BLaER1 treated with 17β-estradiol and CSF1 and Interleukin-3, amounts not matched to agents 10 nM and 100 nM (cell line): ENCODE measurements at regions not wholly inside any gene's neighbourhood (a gene's known extent, or its start where the extent isn't known, plus 50 kb on each side); places are given as distances from the start of the nearest gene placed in this dataset.

ENCODE experiments used
- H3K27ac ChIP-seq, 11 experiments: shearing (Covaris generic); formaldehyde crosslinking; 2 replicates each; pipeline ENCODE4 v1.8.1; 2022
- H3K27me3 ChIP-seq, 11 experiments: shearing (Covaris generic); formaldehyde crosslinking; 2 replicates each; pipeline ENCODE4 v1.8.1; 2022
- H3K36me3 ChIP-seq, 11 experiments: shearing (Covaris generic); formaldehyde crosslinking; 2 replicates each; pipeline ENCODE4 v1.8.1; 2022
- H3K4me1 ChIP-seq, 10 experiments: shearing (Covaris generic); formaldehyde crosslinking; 2 replicates each; pipeline ENCODE4 v1.8.1; 2022
- H3K4me2 ChIP-seq, 11 experiments: shearing (Covaris generic); formaldehyde crosslinking; 2 replicates each; pipeline ENCODE4 v1.8.1; 2022
- H3K4me3 ChIP-seq, 10 experiments: shearing (Covaris generic); formaldehyde crosslinking; 2 replicates each; pipeline ENCODE4 v1.8.1; 2022
- H3K9ac ChIP-seq, 11 experiments: shearing (Covaris generic); formaldehyde crosslinking; 2 replicates each; pipeline ENCODE4 v1.8.1; 2022
- H3K9me3 ChIP-seq, 11 experiments: shearing (Covaris generic); formaldehyde crosslinking; replicated peaks in 1 of 11; 2 replicates each; pipeline ENCODE4 v1.8.1; 2022
- H4K20me1 ChIP-seq, 11 experiments: shearing (Covaris generic); formaldehyde crosslinking; 2 replicates each; pipeline ENCODE4 v1.8.1; 2022
- Cebpa-rat ChIP-seq, 11 experiments: shearing (Covaris generic); IDR thresholded peaks; 2 replicates each; pipeline ENCODE4 v1.8.1; 2022

DNA sequence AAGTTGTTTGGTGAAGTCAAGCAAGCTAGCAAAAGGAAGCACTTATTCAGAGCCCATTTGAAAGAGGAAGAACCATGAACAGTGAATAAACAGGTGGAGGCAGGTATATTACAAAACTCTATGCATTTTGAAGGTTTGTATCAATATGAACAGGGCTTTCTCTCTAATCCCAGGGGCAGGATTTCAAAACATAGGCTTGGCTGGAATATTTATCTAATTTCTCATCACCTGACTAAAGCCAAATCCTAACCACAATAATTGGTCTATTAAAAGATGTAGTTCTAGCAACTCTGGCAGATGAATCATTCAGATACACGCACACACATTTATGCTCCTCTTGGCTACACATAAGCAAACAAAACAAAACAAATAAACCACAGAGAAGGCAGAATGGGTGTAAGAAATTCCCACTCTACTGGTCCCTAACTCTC, 554.4 kb downstream of the INHBA start:
- Histone ChIP-seq H3K36me3 (no peaks in the 10 kb centered on the region), H3K9ac (no peak overlapping the region), H3K4me3 (no peak overlapping the region), H3K4me2 (no peak overlapping the region), H4K20me1 (no peaks in the 10 kb centered on the region), H3K4me1 (no peaks in the 10 kb centered on the region), H3K9me3 (no peaks in the 10 kb centered on the region), H3K27me3 (no peaks in the 10 kb centered on the region), H3K27ac (no peak overlapping the region)
- TF ChIP-seq Cebpa-rat (IDR thresholded peaks at IDR 0.05) = no peak

DNA sequence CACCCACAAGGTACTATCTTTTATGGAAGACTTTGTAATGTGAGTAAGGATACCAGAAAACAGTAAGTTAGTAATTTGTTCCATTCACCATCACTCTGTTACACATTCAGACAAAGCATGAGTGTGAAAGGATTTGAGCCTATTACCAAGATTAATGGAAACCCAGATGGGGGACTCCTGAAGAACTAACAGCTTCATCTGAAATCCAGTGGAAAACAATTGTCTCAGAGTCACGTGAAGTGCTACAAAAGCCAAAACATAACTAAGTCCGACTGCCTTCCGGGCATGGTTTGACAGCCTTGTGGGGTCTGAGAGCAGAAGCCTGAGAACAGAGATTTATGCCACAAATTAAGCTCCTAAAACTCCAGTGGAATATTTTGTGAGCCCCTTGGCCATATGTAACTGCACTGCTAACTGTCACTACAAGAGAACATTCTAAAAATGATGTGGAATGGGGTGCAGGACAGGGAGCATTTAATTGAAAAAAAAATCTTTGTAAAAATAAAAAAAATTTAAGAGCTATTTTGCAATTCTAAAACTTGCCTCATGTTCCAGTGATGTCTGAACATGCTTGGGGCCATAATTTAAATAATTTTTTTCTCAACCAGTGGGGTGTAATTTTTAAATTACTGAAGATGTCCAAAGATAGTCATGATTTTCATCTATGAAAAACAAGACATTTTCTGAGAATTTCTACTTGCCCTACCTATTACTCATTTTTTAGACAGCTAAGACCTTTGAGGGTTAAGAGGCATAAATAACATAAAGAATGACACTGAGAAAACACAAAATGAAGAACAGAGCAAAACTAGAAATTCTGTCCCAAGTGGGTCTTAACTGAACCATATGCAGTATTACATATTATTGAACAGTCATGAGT, 555.0 kb downstream of the INHBA start:
- Histone ChIP-seq H4K20me1 (no peaks in the 10 kb centered on the region), H3K27ac (no peak overlapping the region), H3K4me1 (no peaks in the 10 kb centered on the region), H3K36me3 (no peaks in the 10 kb centered on the region), H3K4me3 (no peak overlapping the region), H3K9me3 (no peaks in the 10 kb centered on the region), H3K27me3 (no peaks in the 10 kb centered on the region), H3K9ac (no peak overlapping the region), H3K4me2 (no peak overlapping the region)
- TF ChIP-seq Cebpa-rat (IDR thresholded peaks at IDR 0.05) = no peak

DNA sequence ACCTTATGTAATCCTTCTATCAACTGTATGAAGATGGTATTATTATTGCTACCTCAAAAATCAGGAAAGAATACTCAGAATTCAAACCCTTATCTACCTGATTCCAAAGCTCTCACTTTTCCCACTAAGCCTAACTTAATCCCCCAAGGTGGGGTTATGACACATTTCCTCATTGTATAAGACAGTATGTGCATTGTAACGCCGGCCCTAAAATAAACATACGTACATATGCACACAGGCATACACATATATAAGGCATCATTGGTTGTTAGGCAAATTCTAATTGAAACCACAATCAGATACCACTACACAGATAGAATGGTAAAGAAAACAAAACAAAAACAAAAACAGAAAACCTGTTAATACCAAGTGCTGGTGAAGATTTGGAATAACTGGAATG, 556.5 kb downstream of the INHBA start:
- Histone ChIP-seq H3K4me1 (no peaks in the 10 kb centered on the region), H3K36me3 (no peaks in the 10 kb centered on the region), H3K4me2 (no peak overlapping the region), H3K9ac (no peak overlapping the region), H3K4me3 (no peak overlapping the region), H4K20me1 (no peaks in the 10 kb centered on the region), H3K27me3 (no peaks in the 10 kb centered on the region), H3K27ac (no peak overlapping the region), H3K9me3 (no peaks in the 10 kb centered on the region)
- TF ChIP-seq Cebpa-rat (IDR thresholded peaks at IDR 0.05) = no peak

DNA sequence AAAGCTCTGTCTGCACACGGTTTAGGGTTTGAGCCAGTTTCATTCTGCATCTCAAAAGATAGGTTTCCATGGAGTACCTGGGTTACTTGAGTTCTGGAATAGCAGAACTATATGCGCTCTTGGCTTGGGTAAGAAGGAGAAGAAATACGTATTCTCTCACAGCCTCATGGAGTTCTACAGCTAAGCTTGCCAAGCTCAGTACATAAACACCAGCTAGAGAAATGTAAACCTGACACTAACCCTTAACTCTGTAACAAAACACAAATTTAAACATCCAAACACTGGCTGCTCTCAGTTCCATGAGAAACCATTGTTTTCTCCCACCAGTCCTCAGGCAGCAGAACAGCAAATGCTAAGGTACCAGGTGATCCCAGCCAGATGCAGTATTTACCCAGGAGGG, 557.2 kb downstream of the INHBA start:
- H3K27me3 ChIP-seq = no peaks in the 10 kb centered on the region
- no peak overlapping the region for H3K9ac ChIP-seq
- H3K4me2 ChIP-seq = no peak overlapping the region
- no peaks in the 10 kb centered on the region for H3K4me1 ChIP-seq
- H3K36me3 ChIP-seq = no peaks in the 10 kb centered on the region
- H3K4me3 ChIP-seq = no peak overlapping the region
- no peak overlapping the region for H3K27ac ChIP-seq
- no peak for TF ChIP-seq Cebpa-rat (IDR thresholded peaks at IDR 0.05)
- H4K20me1 ChIP-seq = no peaks in the 10 kb centered on the region
- no peaks in the 10 kb centered on the region for H3K9me3 ChIP-seq

DNA sequence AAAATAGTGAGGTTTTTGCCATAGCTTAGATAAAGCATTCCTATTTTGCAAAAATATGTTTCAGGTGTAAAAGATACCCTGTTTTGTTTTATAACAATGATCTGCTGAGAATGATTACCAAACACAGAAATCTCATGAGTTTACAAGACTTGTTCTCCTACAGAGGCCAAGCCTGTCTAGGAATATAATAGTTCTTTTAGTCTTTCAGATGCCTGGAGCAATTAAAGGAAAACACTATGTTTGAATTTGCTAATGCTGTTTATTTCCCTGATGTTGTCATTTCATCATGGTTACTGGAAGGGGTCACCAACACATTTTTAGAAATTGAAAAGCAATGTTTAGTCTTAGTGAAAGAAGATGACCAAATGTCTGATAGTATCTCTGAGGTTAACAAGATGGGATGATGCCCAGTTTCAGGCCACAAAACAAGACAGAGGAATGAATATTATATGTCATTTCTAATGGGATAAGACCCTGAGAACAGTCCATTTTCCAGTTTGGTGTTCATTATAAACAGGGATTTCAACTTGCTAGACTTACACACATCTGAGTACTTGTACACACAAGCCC, 559.9 kb downstream of the INHBA start:
- Histone ChIP-seq H3K4me3 (no peak overlapping the region), H4K20me1 (no peaks in the 10 kb centered on the region), H3K9me3 (no peaks in the 10 kb centered on the region), H3K9ac (no peak overlapping the region), H3K27ac (no peak overlapping the region), H3K4me2 (no peak overlapping the region), H3K4me1 (no peaks in the 10 kb centered on the region), H3K36me3 (no peaks in the 10 kb centered on the region), H3K27me3 (no peaks in the 10 kb centered on the region)
- TF ChIP-seq Cebpa-rat (IDR thresholded peaks at IDR 0.05) = no peak

DNA sequence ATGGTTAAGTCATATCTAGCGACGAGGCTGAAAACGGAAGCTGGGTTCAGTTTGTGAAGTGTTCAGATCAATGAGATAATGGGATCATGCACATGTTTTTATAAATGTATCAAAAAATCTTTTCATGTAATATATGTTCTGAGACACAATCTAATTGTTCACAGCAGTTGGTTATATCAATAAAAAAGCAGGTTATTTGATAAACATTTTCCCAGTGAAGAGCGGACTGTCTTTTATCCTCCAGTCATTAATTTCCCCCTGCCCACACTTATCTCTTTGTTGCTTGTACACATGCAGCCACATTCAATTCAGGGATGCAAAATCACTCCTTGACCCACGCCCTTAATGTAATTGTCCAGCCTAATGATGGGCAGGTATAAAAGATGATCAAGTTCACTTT, 563.1 kb downstream of the INHBA start:
- Histone ChIP-seq H3K27me3 (no peaks in the 10 kb centered on the region), H3K4me3 (no peak overlapping the region), H3K9me3 (no peaks in the 10 kb centered on the region), H3K36me3 (no peaks in the 10 kb centered on the region), H3K9ac (no peak overlapping the region), H3K4me2 (no peak overlapping the region), H3K27ac (no peak overlapping the region), H4K20me1 (no peaks in the 10 kb centered on the region), H3K4me1 (no peaks in the 10 kb centered on the region)
- no peak for TF ChIP-seq Cebpa-rat (IDR thresholded peaks at IDR 0.05)

- H3K27ac ChIP-seq = no peak overlapping the region
- H3K4me2 ChIP-seq = no peak overlapping the region
- TF ChIP-seq Cebpa-rat (IDR thresholded peaks at IDR 0.05) = no peak
- H3K4me1 ChIP-seq = peaks cover 0 to 11% (median 0%) of the 10 kb centered on the region in 10 experiments; a peak in 4 of 20 replicates
- no peaks in the 10 kb centered on the region for H3K9me3 ChIP-seq
- no peak overlapping the region for H3K9ac ChIP-seq
- H3K4me3 ChIP-seq = no peak overlapping the region
- no peaks in the 10 kb centered on the region for H4K20me1 ChIP-seq
- H3K27me3 ChIP-seq = no peaks in the 10 kb centered on the region
- H3K36me3 ChIP-seq = no peaks in the 10 kb centered on the region
These were observed 566.3 kb downstream of the INHBA start for GRCh38 chr7:41136551-41136950.

DNA sequence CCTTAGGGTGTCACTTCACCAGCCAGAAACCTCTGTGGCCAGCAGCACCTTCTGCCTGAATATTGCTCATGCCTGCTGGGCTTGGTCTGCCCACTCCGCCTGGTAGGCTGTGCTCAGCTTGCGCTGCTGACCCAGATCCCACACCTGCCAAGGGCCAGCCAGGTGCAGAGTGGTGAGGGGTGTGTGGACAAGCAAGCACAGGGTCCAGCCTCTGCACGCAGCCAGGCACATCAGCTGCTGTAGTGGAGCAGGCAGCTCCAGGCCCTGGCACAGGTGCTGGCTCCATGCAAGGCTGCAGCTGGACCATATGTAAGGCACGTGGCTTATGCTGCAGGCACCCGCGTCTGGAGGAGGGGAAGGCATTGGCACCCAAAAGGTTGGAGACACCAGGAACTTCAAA, 567.4 kb downstream of the INHBA start:
- no peak overlapping the region for H3K4me3 ChIP-seq
- H3K9ac ChIP-seq = no peak overlapping the region
- no peak for TF ChIP-seq Cebpa-rat (IDR thresholded peaks at IDR 0.05)
- no peak overlapping the region for H3K4me2 ChIP-seq
- H3K9me3 ChIP-seq = no peaks in the 10 kb centered on the region
- no peaks in the 10 kb centered on the region for H3K36me3 ChIP-seq
- no peaks in the 10 kb centered on the region for H4K20me1 ChIP-seq
- H3K4me1 ChIP-seq = peaks cover 0 to 11% (median 0%) of the 10 kb centered on the region in 10 experiments; a peak in 4 of 20 replicates
- H3K27ac ChIP-seq = no peak overlapping the region
- no peaks in the 10 kb centered on the region for H3K27me3 ChIP-seq

DNA sequence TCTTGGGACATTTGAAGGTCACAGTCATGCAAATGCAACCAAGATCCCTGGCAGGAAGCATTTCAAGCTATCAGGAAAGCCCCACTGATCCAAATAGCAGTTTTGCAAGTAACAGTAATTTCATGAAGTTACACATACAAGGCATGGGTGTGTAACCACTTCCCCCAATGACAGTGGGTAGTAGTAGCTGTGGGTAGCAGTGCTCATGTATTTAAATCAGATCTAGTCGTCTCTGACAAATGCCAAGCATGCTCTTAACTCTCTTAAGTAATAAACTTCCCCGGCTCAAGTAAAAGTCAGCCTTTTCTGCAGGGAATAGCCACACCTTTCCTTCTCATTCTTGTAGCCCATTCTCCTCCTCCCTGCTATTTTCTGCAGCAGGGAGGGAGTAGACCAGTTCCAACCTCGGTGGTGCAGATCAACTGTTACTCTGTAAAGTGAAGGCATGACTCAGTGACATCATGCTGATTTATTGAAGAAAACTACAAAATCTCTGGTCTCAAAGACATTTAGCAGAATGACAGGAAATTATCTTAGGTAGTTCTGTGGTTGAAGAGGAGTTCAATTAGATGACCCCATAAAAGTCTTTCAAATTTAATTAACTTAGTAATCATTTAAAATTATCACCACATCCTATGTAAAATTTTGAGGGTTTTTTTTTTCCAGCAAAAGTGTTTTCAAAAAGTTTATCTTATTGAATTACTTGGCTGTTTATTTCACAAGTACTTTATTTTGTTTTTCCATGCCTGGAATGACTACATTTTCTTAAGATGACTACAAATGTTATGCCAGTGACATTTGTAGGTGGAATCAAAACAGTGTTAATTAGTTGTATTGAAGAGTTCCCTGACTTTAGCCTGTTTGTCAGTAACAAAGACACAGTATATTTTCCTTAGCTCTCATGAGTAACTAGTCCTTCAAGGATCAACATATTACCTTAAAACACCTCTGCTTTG, 568.3 kb downstream of the INHBA start:
- no peaks in the 10 kb centered on the region for H3K27me3 ChIP-seq
- H3K4me1 ChIP-seq = peaks cover 0 to 11% (median 0%) of the 10 kb centered on the region in 10 experiments; a peak in 4 of 20 replicates
- H4K20me1 ChIP-seq = no peaks in the 10 kb centered on the region; a peak in 1 of 22 replicates
- H3K4me2 ChIP-seq = peak overlapping the region in 2 of 11 experiments; percentile 1 to 40; a peak in 3 of 22 replicates
- H3K9ac ChIP-seq = no peak overlapping the region
- no peaks in the 10 kb centered on the region for H3K36me3 ChIP-seq
- TF ChIP-seq Cebpa-rat (IDR thresholded peaks at IDR 0.05) = no peak
- no peak overlapping the region for H3K4me3 ChIP-seq
- no peaks in the 10 kb centered on the region for H3K9me3 ChIP-seq
- H3K27ac ChIP-seq = 0 out of 22 replicates have a peak overlapping the region, but pooled peaks of 1 of the 11 experiments have one; percentile 14
